Renal pelvis (tissue), 1 donor: ENCODE measurements at regions not wholly inside any gene's neighbourhood (a gene's known extent, or its start where the extent isn't known, plus 50 kb on each side); places are given as distances from the start of the nearest gene placed in this dataset.
"Not testable (repeated sequence)": the region's sequence is repeated elsewhere in the genome, so short reads cannot be mapped to it uniquely, and the experiment has no call there.

Source experiments
- DNase-seq: peaks from one replicate; pipeline ENCODE4 v3.0.0-alpha.2; 2013

DNA sequence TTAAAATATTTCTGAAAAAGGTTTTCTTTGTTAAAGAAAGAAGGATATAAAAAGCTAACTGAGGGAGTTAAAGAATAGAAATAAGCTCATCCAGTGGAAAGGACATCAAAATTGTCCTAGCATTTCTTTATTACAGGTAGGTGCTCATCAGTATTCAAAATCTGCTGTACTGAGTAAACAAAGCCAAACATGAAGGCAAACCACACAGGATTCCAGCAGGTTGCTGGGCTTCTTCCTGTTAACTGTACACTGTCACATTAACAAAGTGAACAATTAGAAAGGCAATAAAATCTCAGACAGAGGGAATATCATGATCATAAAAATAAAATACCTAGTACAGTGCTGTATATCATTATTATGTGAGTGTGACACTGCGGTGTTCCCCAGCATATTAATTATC is 1541.0 kb downstream of the SLITRK5 start:
- no peak for DNase-seq

DNA sequence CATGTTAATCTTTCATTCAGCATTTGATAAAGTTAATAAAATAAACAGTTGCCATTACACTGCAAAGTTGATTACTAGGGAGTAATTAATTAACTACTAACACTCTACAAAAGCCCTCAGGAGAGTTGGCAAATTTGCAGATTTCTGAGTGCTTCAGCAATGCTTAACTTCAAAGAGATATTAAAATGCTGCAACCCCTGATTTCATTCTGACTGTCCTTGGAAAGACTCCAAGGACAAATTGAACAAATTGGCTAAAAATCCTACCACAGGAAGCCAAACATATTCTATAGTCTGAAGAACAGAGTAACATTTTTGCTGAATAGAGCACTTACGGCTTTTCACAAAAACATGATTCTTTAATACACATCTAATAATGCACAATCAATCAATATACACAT is 1543.0 kb downstream of the SLITRK5 start:
- DNase-seq, result no peak

DNA sequence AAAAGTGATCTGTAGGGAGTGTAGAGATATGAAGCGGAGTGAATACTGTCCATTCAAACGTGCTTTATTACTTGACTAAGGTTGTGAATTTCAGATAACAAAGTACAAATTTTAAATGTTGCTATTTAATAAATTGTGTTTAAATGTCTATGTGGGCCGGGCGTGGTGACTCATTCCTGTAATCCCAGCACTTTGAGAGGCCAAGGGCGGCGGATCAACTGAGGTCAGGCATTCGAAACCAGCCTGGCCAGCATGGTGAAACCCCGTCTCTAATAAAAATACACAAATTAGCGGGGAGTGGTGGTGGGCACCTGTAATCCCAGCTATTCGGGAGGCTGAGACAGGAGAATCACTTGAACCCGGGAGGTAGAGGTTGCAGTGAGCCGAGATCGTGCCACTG is 1544.1 kb downstream of the SLITRK5 start:
- DNase-seq, result not testable (repeated sequence)

DNA sequence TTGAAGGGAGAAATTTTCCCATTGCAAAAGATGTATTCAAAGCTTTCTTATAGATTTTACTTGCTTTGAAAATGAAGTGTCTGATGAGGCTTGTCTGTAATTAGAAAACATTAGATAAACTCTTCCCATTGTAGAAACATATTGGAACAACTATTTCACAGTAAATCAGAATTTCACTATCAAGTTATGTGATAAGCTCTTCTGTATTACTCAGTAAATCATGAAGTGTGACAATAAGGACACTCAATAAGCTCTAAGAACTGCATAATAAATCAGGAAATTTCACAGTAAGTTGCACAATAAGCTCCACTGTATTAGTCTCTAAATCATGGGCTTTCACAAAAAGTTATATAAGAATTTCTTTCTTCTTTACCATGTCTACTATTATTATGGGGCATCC is 1546.6 kb downstream of the SLITRK5 start:
- no peak for DNase-seq

DNA sequence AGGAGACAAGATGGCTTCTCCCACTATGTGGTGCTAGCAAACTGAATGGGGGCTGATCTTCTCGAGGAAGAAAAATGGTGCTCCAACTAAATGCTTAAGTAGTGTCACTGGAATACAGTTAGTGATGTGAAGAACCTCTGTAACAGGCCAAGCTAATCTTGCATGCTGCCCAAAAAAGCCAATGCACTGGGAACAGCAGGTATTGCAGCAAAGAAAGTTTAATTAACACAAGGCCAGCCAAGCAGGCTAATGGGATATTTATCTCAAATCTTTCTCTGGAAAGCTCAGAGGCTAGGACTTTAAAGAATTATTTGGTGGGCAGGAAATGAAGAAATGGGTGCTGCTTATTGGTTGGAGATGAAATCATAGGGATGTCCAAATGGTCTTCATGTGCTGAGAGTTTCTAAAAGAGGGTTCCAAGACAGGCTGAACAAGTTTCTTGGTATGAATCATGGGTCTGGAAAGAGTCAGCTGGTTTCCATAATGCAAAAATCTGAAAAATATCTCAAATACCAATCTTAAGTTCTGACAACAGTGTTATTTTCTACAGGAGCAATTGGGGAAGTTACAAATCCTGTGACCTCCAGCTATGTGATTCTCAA is 1550.5 kb downstream of the SLITRK5 start:
- DNase-seq, result no peak

DNA sequence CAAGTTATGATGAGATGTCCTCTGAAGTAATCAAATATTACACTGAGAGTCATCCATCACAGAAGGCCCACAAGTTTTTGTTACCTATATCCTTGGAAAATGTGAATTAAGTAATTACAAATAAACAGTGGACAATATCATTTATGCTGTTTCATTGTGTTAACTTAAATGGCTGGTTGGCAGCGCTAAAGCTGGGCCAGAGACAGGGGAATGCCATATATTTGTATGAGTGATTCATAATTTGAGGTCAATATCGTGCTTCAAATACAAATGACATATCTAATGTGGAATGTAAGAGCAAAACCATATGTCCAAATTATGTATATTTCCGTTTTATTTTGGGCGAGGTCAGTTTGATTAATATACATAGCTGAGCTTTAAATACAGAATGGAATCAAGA is 1556.2 kb downstream of the SLITRK5 start:
- DNase-seq, result no peak

DNA sequence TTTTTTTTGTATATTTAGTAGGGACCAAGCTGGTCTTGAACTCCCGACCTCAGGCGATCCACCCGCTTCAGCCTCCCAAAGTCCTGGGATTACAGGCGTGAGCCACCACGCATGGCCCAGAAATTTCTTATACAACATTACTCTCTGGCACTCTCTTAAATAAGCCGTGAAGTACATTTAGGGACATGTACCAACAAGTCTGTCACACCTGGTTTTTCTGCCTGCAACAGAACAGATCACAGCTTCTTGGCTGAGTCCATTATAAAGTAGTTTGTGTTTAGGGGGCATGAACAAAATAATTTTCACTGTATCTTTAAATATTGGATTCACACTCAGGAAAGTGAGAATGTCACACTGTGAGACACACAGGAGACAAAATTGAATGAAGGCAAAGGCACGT is 1567.3 kb downstream of the SLITRK5 start:
- no peak for DNase-seq

DNA sequence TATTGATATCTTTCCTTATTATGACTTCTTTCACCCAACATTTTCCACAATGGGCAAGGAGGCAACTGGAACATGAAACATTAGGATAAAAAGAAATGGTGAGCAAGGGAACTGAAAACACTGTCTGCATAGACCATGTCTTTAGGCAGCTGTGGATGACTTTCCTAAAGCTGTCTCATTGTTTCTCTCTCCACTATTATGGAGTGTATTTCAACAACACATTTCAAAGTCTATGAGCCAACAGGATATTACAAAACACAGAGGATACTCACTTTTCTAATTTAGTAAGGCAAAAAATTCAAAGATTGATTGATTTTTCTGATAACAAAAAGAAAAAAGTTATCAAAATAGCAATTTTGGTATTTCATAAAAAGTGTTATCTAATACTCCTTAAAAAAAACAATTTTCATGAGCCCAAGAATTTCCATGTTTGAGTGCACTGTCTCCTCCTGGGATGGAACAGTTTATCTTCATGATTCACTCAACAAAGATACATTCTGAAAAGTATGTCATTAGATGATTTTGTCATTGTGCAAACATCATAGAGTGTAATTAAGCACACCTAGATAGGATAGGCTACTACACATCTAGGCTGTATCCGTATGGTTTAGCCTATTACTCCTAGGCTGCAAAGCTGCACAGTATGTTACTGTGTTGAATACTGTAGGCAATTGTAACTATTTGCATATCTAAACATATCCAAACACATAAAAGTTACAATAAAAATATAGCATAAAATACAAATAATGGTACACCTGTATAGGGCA is 1568.4 kb downstream of the SLITRK5 start:
- no peak for DNase-seq

DNA sequence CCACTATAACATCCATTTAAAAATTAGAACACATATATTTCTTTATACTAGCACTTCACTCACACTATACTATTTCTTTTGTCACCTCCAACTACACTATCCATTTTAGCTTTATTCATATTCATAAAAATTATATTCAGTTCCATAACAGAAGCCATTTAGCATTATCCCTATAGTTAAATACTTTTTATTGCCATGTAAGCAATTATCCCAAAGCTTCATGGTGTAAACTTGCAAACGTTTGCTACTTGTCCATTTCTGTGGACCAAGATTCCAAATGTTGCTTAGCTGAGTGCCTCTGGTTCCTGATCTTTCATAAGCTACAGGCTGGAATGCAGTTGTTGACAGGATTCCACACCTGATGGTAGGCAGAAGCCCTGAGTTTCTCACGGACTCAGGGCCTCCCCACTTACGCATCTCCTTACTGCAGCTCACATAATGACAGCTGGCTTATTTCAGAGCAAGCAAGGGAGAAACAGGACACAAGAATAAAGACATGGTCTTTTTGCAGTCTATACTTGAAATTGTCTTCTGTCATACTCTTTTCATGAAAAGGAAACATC is 1584.8 kb downstream of the SLITRK5 start:
- no peak for DNase-seq

DNA sequence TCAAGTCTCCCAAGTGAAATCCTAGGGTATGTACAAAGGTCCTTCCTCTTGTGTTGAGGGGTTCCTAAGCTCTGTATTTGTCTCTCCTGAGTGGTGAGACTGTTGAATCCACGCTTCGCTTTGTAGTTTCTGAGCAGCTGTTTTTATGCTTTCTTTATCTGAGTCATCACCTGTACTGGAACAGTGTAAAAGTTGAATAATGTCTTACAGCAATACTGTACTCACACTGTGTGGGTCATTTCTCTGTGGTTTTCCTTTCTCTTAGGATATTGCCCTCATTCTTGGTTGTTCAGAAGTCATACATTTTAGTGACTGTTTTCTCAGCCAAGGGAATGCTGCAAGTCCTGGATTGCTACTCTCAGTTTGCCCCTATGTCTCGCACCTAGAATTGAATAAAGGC is 1596.6 kb downstream of the SLITRK5 start:
- DNase-seq, result no peak

DNA sequence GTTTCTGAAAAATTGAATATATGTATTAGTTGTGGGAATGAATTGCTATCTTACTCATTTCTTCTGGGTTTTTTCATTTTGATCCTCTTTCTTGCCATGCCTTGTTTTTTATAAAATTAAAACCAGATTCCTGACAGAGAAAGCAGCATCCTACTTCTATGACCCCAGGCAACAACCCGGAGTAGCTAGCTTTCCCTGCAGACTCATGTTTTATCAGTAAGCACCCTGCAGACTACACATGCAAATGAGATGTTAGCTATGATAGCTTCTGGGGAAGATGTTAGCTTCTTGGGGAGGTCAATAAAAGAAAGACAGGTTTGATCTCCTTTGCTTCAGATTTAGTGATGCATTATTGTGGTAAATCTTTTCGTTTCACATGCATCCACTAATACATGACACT is 1598.6 kb downstream of the SLITRK5 start:
- DNase-seq, result no peak

DNA sequence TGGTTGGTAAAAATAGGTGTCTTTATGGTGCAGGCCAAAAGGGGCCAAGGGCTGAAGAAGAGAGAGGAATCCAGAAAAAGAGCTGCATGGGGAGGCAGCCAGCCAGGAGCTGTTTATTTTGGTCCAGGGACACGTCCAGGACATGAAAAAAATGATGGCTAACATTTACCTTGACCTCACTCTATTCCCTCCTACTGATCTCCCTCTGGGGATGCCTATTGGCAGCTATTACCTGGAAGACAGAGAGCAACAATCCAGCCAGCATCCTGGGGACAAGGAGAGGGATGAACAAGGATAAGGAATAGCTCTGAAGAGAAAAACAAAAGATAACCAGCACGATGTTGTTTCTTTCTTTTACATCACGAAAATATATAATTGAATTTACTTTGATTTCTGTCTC is 1599.6 kb downstream of the SLITRK5 start:
- DNase-seq, result no peak

DNA sequence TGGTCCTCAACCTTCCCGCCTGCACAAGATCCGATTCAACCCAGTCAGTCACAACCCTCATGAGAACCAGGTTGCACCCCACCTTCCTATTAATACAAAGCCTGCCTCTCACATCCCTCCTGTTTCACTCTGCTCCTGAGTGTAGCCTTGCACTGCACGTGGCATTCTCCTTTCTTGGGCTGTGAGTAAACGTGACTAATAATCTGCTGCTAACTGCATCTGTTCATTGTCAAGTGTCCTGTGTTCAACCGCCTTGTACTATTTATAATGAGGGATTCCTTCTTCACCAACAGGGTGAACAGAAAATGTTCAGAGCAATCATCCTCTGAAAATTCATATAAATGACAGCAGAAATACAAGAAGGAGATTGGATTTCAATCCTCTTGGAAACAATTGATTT is 1608.2 kb downstream of the SLITRK5 start:
- no peak for DNase-seq

DNA sequence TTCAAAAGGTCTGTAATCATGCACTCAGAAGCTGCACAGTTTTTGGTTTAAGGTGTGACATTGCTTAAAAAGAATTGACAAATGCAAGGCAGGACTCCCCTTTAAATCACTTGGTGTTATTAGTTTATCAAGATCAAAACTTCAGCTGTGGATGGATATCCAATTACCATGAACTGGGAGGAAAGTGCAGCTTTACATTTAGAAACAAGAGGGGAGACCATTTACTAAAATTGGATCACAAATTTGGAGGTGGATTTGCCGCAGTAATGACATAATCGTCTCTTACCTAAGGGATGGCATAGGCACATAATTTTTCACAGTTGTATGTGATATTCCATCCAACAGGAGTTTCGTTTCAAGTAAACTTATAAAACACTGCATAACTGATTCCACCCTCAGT is 1610.2 kb downstream of the SLITRK5 start:
- no peak for DNase-seq

DNA sequence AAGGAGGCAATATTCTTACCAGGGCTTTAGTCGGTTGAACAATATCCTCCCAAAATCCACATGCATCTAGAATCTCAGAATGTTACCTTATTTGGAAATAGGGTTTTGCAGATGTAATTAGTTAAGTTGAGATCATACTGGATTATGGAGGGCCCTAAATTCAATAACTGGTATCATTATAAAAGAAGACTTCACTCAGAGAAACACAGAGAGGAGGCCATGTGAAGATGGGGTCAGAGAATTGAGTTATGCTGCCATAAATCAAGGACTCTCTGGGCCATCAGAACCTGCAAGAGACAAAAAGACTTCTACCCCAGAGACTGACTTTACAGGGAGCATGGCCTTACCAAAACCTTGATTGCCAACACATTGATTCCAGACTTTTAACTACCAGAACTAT is 1611.1 kb downstream of the SLITRK5 start:
- no peak for DNase-seq

DNA sequence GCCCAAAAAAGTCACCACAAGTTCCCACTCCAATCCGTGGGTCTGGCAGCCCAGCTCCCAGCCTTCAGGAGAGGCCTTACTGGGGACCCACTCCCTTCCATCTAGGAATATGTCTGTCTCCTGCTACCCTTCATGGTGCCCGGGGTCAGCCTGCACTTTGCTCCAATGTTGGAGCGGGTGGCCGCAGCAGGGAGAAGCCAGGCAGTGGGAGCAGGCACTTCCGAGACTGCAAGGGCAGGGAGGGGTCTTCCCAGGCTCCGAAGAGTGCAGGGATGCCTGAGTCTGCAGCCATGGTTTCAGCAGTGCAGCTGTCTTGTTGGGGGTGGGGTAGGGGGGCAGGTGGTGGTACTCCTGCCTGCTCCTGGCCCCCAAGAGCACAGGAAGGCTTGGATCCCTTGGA is 1616.2 kb downstream of the SLITRK5 start:
- DNase-seq, result no peak

DNA sequence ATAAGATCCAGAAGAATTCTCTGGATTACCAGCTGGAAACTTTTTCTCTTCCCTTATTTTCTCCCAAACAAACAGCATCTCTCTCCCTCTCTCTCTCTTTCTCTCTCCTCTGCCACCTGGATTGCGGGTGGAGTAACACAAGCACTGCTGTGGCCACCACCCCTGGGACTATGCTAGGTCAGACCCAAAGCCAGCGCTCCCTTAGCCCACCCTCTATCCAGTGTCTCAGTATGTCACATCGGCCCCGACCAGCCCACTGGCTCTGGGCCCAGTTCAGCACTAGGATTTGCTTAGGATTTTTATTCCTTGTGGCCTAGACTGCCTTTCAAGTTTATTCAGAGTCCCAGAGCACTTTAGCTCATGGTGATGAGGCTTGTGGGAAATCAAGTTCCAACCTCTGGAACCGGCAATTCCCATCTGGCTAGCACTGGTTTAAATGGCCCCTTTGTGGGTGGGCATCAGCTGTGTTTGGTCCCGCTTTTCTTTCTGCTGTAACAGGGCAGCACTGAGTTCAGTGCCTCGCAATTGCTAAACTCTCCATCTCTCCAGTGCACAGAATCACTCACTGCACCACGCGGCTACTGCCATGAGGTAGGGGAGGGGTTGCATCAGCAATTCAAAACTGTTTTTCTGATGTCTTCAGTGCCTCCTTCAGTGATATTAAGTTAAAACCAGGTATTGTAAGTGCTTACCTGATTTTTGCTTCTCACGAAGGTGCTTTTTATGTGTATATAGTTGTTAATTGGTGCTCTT is 1623.1 kb downstream of the SLITRK5 start:
- no peak for DNase-seq

DNA sequence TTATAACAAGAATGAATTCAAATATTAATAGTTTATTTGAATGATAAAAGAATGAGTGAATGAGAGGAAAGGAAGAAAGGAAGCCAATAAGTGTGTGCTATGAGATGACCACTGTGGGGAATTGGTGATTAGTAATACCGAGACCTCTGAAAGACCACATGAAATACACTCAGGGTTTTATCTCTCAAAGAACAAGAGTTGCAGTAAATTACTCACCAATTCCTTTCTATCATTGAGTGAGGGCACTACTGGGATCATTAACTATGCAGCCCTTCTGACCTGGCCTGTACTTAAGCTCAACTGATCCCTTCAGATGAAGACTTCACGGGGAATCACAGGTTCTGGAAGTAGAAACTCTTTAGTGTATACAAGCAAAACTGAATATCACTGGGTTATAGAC is 1636.1 kb downstream of the SLITRK5 start:
- DNase-seq, result no peak

DNA sequence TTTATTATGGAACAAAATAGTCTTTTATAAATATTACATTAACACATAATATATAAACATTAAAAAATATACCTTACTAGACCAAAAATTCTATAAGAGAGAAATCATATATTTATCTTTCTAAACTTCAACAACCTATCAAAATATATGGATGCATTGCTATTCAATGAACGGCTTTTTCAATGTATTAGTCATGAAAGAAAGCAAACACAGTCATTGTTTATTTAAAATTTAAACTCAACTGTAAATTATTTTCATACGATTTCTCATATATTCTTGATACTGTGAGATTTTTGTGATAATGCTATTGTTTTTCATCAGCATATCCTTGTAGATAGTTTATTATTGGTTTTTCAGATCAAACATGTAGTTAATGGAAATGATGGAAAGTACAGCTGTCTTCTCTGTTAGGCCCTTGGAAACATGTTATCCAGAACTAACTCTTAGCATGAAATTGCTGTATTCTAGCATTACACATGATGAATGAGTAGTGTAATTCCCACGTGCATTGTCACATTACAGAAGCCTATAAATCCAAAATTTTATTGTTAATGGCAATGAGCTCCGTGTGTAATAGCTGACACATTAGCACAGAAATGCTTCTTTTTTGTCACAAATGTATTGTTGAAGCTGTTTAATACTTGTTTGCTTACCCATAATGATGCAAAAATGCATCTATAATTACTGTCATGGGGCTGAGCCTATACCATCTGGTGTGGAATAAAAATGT is 1639.9 kb downstream of the SLITRK5 start:
- DNase-seq, result no peak

DNA sequence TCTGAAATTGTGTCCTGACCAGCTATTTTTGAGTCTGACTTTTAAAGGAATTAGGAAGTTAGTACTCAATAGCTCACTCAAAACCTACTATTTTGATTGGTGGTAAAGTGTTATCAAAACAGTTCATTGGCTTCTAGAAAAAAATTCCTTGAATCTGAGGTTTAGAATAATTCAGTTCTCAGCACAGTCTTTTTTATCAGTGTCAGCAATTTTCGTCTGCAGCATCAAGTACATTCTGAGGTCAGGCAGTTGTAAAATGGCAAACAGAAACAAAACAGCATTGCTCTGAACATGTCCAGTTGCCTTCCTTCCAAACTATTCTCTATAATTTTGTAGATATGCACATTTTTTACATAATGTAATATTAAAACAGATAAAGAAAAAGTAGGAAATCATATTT is 1644.1 kb downstream of the SLITRK5 start:
- no peak for DNase-seq

DNA sequence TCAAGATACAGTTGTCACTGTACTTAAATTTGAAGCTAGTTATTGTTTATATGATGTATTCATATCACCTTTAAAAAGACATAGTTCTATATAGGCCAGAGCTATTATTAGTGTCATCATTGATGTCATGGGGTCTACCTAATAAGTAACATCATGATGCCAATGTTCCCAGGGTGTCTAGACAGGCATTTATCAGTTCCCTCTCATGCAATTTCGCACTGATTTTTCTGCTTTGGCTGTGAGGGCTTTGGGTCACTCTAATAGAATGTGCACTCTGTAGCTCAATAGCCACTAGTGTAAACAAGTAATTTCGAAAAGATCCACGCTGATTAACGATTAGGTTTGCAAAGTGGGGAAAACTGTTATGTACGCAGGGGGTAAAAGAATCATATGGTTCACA is 1651.3 kb downstream of the SLITRK5 start:
- DNase-seq, result no peak

DNA sequence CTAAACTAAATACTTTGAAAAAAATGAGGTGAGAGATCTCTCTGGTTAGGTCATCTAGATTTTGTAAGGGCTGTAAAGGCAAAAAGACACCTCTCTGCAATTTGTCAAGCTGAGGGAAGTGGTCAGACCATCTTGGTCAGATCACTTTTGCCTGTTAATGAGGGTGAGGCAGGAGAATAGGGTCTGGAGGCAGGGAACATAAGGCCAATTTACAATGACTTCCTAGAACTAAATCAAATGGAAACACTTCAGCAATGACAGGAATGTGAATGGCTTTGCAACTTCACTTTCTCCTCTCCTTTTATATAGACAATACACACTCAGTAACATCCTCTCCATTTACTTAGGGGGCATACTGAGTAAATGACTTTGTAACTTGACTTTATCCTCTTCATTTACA is 1653.4 kb downstream of the SLITRK5 start:
- DNase-seq, result no peak
